HUES64 (cell line): ENCODE measurements at regions not wholly inside any gene's neighbourhood (a gene's known extent, or its start where the extent isn't known, plus 50 kb on each side); places are given as distances from the start of the nearest gene placed in this dataset.
A peak's percentile ranks its signal among the peaks of the same experiment; 100 is the strongest.

Experiments used
- H3K27ac ChIP-seq: 2 replicates; pipeline ENCODE4 v1.7.0; 2013; ENCODE audit warnings: low read depth, low read length, inconsistent platforms
- H3K27me3 ChIP-seq: 2 replicates; pipeline ENCODE4 v1.6.1; 2013; ENCODE audit warnings: mild to moderate bottlenecking, low read length; ENCODE audit not compliant: insufficient read depth
- H3K36me3 ChIP-seq: 2 replicates; pipeline ENCODE4 v1.6.1; 2013; ENCODE audit warnings: mild to moderate bottlenecking, low read length; ENCODE audit not compliant: insufficient read depth
- H3K4me1 ChIP-seq: 2 replicates; pipeline ENCODE4 v1.6.1; 2013; ENCODE audit warnings: mild to moderate bottlenecking, low read length, moderate library complexity; ENCODE audit not compliant: insufficient read depth
- H3K4me3 ChIP-seq: 2 replicates; pipeline ENCODE4 v1.5.1; 2013; ENCODE audit warnings: mild to moderate bottlenecking, low read length, moderate library complexity
- H3K9ac ChIP-seq: 2 replicates; pipeline ENCODE4 v1.6.1; 2013; ENCODE audit warnings: mild to moderate bottlenecking, low read depth, low read length
- H3K9me3 ChIP-seq: 2 replicates; pipeline ENCODE4 v1.6.1; 2013; ENCODE audit warnings: low read depth, low read length; ENCODE audit not compliant: insufficient read depth
- WGBS: fragments of 150-250, 120-280 bp; methylation state at CpG from one replicate; pipeline ENCODE4 v1.1.7; 2013; ENCODE audit warnings: missing lambda C conversion rate; 5-methylcytosine and 5-hydroxymethylcytosine counted together

DNA sequence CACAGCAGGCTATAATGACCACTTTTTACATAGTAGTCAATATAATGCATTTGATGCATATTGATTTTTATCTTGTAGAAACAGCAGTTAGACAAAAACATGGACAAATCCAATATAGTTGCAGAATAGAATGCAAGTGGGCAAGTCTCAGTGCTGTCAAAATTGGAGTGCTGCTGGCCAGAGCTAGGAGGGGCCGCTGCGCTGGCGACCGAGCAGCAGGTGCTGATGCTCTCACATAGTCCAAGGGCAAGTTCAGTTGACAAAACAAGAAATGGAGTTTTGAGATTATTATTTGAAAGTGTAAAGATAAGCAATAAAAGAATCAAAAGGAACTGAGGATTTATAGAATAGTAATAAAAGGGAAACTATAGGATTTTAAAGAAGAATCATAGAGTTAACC is 60.6 kb upstream of the CDK20 start:
- H3K4me1 ChIP-seq = peaks cover 4% of the 10 kb centered on the region; the same call in 1 of the 2 replicates
- no peaks in the 10 kb centered on the region for H3K27me3 ChIP-seq
- H3K9ac ChIP-seq = no peak overlapping the region
- no peaks in the 10 kb centered on the region for H3K36me3 ChIP-seq
- 95% methylated on average over 4 of the region's 4 CpGs for WGBS
- H3K4me3 ChIP-seq = no peak overlapping the region
- no peak overlapping the region for H3K27ac ChIP-seq
- H3K9me3 ChIP-seq = peaks cover 21% of the 10 kb centered on the region

DNA sequence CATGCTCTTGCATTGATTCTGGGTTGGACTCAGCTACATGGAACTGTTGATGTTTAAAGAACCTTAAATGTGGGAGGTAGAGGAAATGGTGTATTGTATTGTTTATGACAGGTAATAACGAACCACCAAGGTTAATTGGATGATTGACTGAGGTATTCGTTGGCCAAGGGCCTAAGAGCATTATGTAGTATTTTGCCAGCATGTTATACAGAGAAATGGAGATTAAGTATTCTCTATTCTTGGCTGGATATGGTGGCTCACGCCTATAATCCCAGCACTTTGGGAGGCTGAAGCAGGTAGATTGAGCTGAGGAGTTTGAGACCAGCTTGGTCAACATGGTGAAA is 59.0 kb upstream of the CDK20 start:
- Histone ChIP-seq H3K36me3 (no peaks in the 10 kb centered on the region), H3K27ac (no peak overlapping the region)
- 94% methylated on average over 3 of the region's 3 CpGs for WGBS

DNA sequence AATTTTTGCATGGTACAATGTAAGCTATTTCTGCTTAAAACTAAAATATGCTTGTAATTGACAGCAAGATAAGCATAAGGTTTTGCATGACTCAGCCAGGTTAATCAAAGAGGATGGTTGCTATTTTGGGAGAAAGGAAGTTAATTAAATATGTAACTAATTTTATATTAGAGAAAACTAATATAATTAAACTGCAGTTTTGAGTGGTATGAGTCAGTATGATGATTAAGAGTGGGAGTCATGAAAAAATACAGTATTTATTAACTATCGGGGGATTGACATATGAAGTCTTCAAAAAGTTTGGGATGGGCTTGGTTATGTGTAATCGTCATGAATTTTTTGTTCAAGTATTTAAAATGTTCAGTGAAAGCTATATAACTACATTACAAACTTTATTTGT is 54.0 kb upstream of the CDK20 start:
- Histone ChIP-seq H3K4me1 (peaks cover 21% of the 10 kb centered on the region), H3K9me3 (no peaks in the 10 kb centered on the region), H3K4me3 (no peak overlapping the region), H3K9ac (no peak overlapping the region), H3K27ac (no peak overlapping the region), H3K36me3 (no peaks in the 10 kb centered on the region), H3K27me3 (no peaks in the 10 kb centered on the region)
- 100% methylated on average over 1 of the region's 2 CpGs for WGBS

More for the DNA sequence above, 59.0 kb upstream of the CDK20 start:
- H3K9ac ChIP-seq = no peak overlapping the region
- H3K4me1 ChIP-seq = peaks cover 4% of the 10 kb centered on the region; the same call in 1 of the 2 replicates
- no peaks in the 10 kb centered on the region for H3K27me3 ChIP-seq
- no peak overlapping the region for H3K4me3 ChIP-seq
- H3K9me3 ChIP-seq = peaks cover 21% of the 10 kb centered on the region

DNA sequence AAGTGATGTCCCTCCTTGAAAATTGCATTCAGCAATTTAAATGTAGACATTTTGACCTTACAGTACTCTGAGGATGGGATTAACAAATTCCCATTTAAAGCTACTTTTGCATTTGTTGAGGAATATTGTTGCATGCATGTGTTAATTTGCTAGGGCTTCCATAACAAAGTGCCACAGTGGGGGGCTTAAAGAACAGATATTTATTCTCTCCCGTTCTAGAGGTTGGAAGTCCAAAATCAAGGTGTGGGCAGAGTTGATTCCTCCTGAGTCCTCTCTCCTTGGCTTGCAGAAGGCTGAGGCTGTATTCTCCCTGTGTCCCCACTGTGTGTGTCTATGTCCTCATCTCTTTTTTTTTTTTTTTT is 51.8 kb upstream of the CDK20 start:
- H3K4me3 ChIP-seq = no peak overlapping the region
- no peaks in the 10 kb centered on the region for H3K27me3 ChIP-seq
- H3K4me1 ChIP-seq = peaks cover 17% of the 10 kb centered on the region
- H3K27ac ChIP-seq = peak overlapping the region; percentile 80; the same call in 1 of the 2 replicates
- no peaks in the 10 kb centered on the region for H3K36me3 ChIP-seq
- H3K9me3 ChIP-seq = no peaks in the 10 kb centered on the region
- WGBS = 25% methylated on average over 1 of the region's 1 CpG
- no peak overlapping the region for H3K9ac ChIP-seq

DNA sequence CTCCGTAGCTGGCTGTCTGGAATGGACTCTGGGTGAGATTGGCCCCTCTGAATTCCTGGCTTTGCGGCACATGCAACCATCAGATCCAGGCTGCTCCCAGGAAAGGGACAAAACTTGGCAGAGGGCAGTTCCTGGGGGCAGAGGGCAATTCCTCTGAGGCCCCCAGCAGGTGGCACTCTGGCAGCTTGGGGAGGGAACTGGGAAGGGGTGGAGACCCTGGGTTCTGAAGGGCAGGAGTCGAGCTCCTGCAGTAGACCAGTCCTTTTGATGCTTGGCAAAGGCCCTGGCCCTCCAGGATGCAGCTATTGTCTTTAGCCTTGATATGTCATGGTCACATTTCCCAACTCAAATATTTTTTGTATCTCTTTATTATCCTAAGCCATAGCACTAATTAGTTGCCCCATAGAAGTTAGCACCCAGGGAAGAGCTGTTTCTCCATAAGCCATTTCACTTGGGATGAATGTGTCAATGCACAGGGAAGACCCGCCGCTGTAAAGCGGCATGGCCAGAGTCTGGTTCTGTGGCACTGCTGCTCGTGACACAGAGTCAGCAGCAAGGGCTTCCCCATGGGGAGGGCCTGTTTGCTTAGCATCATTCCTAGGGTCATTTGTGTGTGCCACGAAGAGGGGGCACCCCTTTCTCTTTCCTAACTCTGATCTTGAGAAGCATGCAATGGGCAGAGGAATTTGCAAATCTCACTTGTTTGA is 51.2 kb upstream of the CDK20 start:
- H3K9me3 ChIP-seq = no peaks in the 10 kb centered on the region
- no peaks in the 10 kb centered on the region for H3K36me3 ChIP-seq
- no peaks in the 10 kb centered on the region for H3K27me3 ChIP-seq
- 65% methylated on average over 8 of the region's 8 CpGs for whole genome bisulfite sequencing
- H3K4me1 ChIP-seq = peaks cover 17% of the 10 kb centered on the region
- peak overlapping the region; percentile 80; the same call in 1 of the 2 replicates for H3K27ac ChIP-seq
- no peak overlapping the region for H3K9ac ChIP-seq
- H3K4me3 ChIP-seq = no peak overlapping the region

DNA sequence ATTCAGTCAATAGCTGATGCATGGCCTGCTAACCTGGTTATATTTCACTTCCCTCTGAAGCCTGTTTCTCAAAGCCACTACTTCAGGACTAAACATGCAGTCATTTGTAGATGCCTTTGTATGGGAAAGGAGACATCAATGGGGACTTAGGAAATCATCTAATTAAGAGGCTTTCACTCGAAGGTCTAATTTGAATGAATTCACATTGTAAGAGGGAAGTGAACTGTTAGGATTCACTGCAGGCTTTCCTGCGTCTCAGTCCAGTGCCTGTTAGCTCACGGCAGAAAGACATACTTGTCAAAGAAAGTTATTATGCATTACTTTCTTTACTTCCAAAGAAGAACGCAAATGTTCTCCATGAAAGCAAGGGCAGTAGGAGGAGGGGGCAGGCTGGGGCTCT is 50.6 kb upstream of the CDK20 start:
- Histone ChIP-seq H3K27me3 (no peaks in the 10 kb centered on the region), H3K9me3 (no peaks in the 10 kb centered on the region), H3K4me3 (no peak overlapping the region), H3K4me1 (peaks cover 17% of the 10 kb centered on the region), H3K27ac (peak overlapping the region; percentile 35; the same call in 1 of the 2 replicates), H3K9ac (no peak overlapping the region), H3K36me3 (no peaks in the 10 kb centered on the region)
- 85% methylated on average over 4 of the region's 4 CpGs for WGBS
